CD4-positive, alpha-beta T cell treated with Interleukin-15 for 1 hour (primary cell): ENCODE measurements at regions not wholly inside any gene's neighbourhood (a gene's known extent, or its start where the extent isn't known, plus 50 kb on each side); places are given as distances from the start of the nearest gene placed in this dataset.

ENCODE experiments used
- DNase-seq: peaks from one replicate; pipeline ENCODE4 v3.0.0-alpha.2; 2020

DNA sequence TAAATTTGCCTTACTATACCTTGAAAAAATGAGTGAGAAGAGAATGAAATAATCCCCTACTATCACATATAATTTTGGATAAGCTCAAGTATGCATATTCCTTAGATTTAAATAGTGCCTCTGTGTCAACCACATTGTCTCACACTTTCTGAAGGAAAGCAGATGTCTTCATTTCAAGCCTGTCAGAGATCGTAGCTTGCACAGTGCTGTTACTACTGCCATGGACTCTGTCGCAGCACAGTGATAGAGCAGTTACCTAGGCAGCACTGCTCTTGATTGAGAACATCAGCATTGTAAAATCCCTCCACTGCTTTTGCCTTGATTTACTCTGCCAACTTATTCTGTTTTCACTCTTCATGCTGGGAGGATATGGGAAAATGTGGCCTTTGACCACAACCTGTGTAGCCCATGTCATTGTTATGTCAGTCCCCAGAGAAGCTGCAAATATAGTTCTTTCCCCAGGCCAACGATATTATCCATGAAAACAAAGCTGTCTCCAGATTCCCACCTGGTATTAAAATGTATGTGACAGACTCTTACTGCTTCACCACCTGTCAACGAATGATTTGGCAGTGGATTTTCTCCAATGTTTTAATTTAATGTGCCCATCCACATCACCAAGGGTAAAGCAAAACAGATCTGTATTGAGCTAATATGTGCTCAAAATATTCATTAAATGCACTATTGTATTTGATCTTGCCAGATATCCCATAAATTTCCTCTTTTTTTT, 675.7 kb downstream of the METTL4 start:
- DNase-seq = no peak

DNA sequence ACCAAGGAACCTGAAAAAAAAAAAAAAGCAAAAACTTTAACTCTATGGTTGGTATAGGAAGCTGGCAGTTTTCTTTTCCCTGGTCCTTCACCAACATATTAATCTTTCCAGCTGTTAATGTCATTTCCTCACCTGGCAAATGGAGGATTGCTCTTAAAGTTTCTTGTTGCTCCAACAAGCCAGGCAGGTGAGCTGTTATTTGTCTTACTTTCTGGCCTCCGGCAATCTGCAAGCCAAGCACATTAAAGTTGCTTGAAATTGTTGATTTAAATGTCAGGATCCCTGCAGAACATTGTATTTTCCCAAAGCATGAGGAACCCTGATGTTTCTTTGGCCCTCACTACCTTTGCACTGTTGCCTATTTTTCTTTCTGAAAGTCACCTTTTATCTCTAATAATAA, 664.9 kb downstream of the METTL4 start:
- DNase-seq = no peak

DNA sequence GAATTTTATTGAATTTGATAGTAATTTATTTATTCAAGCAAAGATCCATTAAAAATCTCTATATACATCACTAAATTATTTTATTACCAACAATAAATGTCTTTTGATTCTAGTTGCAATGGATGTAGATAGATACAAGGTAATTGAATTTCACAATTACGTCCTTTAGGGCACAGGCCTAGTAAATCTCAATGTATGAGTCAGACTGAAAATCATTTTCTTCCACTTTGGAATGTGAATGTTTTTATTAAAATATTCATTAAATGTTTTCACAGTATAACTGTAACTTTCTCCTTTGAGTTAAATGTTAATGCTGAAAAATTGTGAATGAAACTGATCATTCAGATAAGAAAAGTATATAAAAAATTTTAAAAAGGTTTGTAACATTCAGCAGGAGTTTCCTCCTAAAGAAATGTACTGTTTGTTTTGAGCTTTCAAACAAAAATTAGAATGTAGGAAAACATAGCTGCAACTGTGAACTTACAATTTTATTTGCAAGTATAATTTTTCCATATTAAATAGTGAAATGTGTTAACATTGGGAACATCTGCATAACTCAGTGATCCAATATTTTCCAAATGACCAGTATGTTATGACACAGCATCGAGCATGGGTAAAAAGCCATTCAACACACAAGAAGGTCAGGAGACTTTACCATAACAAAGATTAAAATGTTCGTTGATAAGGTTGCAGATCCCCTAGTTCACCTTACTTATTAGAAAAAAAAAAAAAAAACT, 663.7 kb downstream of the METTL4 start:
- DNase-seq = no peak

DNA sequence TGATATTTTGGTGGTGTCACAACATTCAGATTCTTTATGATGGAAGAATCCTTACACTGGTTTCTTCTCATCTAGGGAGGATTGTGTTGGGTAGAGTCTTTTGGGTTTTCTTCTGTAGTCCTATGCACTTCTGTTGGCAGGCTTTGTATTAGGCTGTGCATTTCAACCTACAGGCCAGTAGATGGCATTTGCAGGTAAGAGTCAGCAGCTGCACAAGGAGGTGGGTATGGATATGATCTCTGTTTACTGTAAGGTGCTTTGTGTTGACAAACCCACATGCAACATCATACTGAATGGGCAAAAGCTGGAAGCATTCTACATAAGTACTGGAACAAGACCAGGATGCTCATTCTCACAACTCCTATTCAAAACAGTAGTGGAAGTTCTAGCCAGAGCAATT, 656.8 kb downstream of the METTL4 start:
- DNase-seq = no peak

DNA sequence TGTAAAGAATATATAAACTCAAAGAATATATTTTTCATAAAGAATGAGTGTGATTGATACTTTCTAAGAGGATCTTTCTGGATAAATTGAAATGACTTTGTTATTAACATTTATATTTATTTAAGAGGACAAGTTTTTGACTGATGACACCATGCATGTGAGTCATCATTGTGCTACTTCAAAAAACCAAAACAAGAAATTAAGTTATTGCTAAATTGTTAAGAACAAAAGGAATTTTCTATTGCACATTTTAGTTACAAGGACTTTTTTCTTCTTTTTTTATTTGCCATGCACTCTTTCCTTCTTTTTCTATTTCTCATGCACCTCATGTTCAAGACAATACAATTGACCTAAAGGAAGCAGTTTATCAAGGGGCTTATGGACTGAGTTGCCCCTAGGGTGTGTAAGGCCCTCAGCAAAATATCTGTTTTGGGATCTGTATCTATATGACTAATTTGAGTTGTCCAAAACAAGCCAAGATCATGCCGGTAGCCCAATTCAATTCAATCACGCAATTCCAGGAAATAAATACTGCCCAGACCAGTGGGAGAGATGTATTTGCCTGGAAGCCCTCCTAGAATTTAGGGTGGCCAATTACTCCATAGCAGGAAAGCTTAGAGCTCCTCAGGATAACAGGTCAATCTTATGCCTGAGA, 654.3 kb downstream of the METTL4 start:
- DNase-seq = no peak

DNA sequence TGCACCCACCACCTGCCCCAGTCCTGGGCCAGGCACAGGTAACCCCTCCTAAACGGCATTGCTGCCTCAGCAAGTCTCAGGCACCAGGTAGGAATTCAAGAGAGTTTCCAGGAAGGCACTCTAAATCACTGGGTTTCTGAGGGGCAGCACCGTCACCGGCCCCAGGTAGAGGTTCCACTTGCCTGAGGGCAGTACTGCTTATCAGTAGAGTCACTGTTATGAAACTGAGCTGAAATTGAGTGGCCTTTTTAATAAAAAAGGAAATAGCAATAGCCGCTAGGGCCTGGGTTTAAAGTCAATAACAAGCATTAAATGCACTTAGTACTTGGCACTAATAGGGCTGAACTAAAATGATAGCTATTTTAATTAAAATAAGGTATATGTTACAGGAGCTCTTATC, 653.7 kb downstream of the METTL4 start:
- DNase-seq = no peak

DNA sequence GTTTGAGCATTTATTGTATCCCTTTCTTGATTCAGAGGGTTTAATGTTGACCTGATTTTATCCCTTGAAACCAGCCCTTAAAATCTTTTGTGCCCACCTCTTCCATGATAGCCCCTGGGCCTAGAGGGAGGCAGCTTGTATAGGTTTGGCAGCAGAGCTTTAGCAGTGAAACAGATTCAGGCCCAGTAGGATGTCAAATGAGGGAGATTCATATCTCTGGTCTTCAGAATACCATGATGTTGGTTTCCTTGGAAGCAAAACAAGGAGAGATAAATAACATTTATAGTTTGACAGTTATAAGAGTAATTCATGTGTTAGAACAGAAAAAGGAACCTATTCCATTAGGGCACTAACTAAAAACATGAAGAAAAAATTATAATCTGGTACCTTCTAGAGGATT, 649.2 kb downstream of the METTL4 start:
- no peak for DNase-seq

DNA sequence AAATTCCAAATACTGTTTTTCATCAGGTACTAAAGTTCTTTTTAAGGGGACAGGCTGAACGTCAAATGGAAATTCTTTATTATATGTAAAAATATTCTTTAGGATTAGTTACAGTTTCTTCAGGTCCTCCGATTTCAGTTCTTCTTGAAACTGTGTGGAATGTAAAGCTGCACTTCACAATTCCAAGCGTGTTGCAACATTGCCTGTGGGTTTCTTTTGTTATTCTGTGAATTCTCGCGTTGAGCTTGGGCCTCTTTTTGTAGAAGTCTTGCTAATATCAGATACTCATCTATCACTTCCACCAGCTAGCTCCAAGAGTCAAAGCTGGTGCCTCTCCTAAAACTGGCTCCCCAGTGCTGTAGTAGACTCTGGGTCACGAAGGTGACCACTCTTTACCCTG, 642.6 kb downstream of the METTL4 start:
- no peak for DNase-seq

DNA sequence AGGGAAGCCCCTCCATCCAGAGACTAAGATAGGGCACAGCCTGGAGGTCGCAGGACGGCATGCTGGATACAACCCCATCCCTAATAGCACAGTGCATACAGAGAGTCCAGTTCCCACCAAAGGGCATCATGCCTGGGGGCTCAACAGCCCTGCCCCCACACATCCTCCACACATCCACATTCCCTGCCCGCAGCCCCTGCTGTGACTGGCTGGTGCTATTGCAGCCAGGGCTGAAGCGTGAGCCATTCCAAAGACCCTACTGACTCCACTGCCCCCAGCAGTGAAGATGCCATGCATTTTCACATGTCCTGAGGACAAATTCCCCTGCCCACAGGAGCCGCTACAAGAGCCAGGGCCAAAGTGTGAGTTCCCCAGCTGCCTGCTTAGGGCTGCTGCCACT, 641.6 kb downstream of the METTL4 start:
- DNase-seq = no peak

DNA sequence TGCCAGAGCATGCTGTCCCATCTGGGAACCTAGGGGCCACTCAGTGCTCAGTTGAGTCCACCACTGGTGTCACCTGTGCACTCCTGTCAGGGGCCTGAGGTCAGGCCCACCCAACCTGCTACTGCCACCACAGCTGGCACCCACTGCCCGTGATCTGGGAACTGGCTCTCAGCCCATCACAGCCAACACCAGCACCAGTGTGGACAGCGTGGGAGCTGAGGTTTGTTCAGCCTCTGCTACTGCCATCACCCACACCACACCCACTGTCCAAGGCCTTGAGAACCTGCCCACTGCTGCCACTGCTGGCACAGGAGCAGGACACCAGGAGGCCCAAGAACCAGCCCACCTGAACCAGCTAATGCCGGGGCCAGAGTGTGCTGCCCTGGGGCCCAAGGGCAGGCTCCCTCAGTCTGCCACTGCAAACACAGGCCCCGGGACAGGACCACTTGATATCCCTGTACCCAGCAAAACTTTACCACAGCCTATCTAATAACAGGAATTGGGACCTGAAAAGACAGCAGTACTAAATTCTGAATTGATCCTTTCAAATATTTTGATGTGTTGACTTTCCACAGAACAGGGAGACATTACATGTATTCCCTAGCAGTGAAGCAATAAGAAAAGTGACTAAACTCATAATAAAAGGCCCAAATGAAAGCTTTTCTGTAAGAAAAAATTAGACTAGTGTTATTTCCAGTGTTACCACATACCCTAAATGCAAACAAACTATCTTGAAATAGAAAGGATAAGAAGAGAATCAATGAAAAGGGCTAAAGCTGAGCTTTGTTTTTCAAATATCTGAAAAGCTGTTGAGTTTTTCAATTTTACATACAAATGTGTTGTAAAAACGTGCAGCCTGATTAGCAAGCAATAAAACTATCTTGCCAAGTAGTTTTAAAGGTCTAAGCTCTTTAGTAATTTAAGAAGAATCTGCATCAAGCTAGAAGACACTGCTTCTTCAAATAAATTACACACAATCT, 640.7 kb downstream of the METTL4 start:
- DNase-seq = no peak

DNA sequence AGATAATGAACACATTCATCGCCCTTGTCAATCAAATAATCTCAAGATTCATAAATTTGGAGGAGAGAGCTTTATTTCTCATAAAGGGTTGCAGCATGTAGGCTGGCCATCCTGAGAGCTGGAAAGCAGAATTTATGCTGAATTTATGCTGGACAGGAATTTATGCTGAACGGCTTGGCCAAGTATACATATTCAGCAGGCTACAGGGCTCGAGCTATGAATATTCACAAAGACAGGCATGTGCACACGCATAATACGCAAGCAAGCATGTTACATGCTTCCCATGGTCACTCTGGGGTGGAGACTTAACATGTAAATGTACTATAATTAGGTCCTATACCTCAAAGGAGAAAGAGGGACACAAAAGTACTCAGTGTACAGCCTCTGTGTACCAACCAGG, 618.8 kb downstream of the METTL4 start:
- no peak for DNase-seq

DNA sequence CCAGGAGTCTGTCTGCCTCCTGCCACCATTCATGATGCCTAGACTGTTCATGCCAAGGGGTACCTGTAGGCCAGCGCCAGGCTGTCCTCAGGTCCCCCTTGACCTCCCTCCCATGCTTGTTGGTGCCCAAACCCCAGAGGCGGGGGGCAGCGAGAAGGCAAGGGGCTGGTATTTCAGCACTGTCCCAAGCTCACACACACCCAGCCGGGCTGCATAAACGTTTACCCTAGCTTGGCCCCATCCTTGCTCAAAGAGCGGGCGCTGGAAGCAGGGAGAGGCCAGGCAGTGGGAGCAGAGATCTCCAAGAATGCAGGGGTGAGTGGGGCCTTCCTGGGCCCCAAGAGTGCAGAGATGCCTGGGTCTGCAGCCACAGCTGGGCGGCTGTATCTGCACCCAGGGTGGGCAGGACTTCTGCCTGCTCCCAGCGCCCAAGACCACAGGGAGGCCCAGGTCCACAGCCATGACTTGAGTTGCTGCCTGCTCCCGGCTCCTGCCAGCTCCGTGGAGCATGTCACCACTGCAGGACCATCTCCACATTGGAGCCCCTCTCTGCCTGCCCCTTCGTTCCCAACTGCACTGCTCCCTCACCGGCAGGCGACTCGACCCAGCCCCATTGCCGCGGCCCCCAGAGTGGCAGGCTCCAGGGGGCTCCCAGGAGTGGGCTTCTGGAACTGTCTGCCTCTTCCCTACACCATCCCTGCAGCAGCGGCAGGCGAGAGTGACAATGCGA, 616.6 kb downstream of the METTL4 start:
- no peak for DNase-seq

DNA sequence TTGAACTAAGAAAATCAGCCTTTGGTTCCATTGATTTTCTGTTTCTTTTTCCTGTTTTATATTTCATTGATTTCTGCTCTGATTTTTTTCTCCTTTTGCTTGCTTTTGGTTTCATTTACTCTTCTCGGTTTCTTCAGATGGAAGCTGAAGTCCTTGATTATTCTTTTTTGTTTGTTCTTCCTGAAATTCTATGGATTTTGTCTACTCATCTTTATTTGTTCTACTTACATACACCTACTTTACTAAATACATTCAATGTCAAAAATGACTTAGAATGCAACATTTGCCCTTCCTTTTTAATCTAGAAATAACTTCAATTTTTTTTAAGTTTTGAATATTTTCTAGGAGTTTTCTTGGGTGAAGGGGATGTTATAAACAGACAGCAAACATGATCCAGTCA, 612.5 kb downstream of the METTL4 start:
- no peak for DNase-seq

DNA sequence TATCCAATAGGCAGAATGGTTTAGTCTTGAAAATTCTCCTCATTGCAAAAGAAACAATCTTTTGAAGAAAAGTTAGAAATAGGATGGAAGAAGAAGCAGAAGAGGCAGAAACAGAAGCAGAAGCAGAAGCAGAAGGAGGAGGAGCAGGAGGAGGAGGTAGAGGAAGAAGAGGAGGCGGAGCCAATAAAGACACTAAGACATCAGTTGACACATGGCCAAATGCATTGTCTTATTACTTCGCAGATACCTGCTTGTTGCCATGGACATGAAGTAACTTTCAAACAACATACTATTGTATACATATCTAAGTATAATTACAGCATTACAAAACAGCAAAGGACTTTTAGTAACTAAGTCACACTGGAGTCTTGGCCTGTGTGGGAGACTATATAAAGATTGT, 606.3 kb downstream of the METTL4 start:
- DNase-seq = no peak

DNA sequence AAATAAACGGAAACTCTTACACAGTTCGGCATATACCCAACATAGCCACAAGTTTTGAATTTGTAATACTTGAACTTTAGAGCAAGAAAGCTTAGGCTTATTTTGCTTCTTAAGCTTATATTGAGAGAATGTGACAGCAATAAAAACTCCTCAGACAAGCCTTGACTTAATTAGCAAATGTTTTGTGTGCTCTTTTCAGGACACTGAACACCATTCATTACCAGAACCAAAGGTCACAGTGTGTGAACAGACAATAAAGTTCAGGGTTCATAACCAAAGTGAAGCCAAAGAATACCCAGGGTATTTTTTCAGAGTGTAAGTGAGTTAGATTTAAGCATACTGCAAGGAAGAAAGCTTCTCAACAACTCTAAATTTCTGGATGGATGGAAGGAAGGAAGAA, 605.8 kb downstream of the METTL4 start:
- no peak for DNase-seq

DNA sequence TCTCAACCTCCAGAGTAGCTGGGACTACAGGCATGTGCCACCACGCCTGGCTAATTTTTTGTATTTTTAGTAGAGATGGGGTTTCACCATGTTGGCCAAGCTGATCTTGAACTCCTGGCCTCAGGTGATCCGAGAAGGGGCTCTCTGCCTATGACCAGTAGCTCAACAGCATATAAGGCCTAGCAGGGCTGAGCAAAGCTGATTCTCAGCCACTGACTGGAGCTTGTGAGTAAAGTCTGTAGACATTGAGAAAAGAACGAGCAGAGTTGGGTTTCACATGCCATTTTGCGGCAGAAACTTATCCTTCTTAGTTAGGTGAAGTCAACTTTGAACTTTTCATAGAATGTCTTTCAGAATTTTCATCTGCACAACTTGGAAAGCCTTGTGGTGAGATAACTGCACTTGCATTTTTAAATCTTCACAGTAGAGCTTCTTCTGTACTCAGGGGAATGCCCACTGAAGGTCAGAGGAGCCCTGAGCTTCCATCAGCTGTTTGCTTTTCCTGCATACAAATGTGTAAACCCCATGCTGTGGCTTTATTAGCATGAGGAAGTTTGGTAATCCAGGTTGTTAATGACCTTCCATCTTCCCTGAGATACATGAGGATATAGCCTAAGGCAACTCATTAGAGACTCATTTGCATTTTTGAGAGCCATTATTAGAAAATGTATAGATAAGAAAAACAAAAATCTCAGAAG, 602.4 kb downstream of the METTL4 start:
- DNase-seq = no peak

DNA sequence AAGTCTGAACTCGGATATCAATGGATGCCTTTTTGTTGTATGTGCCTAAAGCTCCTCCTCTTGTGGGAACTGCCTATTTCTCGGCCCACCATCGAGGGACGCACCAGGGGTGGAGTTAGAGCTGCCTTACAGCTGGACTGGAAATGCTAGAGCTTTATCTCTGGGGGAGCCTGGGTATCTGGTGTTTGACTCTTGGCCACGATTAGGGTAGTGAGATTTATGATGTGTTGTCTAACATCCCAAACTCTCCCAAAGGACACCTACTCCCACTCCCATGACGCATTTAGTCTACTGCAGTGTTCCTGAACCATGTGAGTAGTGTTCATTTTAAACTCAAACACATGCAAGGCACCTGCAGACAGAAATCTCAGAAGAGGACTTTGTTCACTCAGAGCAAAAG, 594.8 kb downstream of the METTL4 start:
- DNase-seq = no peak

DNA sequence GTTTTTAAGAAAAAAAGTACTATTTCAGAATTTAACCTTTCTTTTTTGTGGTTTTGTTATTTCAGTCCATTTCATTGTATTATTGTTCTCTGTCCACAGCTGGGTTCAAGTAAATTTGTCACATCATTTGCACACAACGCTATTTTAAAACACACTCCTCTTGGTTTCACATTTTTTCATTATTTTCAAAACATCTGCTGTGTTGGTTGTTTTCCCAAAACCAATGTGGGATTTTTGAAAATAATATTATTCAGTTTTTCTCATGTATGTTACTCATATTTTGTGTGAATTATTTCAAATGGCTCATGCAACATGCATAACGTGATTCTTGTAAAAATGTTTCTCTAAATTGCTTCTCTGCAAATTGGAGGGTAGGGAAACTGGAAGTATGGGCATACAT, 589.2 kb downstream of the METTL4 start:
- no peak for DNase-seq

DNA sequence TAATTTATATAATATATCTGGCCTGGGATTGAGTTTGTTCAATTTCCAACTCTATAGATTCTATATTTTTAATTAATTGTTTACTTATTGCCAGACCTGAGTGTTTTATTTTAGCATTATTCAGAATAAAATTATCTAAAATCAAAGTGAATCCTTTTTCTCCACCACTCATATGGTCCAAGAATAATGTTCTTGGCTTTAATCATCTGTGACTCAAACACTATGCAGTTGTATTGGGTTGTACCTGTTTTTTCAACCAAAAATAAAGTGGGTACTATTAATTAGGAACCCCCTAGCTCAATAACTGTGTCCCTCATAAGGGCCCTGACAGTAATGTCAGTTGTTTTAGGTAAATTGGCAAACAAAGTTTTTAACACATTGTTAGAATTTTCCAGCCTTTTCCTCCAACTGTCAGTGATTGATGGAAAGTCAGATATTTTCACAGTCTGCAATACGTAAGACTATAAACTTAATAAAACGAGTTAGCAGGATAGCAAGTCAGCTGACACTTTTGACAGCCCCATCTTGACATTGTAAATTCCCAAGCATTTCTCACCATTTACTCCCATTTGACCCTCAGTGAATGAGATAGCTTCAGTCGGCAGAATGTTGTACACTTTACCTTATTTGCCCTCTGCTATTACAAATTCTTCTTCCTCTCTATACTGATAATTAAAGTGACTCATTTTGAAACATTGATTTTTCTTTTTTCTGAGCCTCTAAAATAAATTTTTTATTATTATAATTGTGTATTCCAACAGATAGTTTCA, 587.4 kb downstream of the METTL4 start:
- no peak for DNase-seq

DNA sequence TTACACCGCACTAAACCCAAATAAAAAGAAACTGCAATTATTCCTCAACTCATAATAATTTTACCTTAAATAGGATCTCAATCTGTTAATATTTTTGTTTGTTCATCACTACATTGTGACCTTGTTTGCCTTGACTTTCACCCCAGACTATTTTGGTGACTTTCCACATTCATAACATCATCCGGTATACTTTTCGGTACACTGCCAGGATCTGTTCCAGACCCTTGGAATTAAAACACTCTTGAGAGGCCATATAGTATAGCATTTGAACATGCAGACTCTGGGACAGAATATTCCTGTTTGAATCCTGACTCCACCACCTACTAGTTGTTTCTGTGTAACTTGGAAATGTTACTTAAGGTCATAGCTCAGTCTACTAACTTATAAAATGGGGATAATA, 577.4 kb downstream of the METTL4 start:
- no peak for DNase-seq

DNA sequence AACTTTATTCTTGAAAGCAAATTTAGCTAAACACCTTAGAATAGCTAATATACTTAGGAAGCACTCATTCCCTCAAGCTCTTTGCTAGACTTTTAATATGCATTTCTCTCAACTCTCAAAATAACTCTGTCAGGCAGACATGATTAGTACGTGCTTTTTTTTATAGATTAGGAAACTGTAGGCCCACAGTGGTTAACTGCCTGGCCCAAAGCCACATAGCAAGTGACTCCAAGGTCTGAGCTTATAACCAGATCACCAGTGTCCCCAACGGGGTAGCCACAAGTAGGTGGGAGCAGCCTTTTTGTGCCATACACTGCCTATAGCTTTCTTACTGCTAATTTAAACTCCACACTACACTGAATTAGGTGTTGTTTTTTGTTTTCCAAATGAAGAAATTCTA, 576.8 kb downstream of the METTL4 start:
- DNase-seq = no peak
